ENCODE measurements at regions not wholly inside any gene's neighbourhood (a gene's known extent, or its start where the extent isn't known, plus 50 kb on each side); places are given as distances from the start of the nearest gene placed in this dataset.

DNA sequence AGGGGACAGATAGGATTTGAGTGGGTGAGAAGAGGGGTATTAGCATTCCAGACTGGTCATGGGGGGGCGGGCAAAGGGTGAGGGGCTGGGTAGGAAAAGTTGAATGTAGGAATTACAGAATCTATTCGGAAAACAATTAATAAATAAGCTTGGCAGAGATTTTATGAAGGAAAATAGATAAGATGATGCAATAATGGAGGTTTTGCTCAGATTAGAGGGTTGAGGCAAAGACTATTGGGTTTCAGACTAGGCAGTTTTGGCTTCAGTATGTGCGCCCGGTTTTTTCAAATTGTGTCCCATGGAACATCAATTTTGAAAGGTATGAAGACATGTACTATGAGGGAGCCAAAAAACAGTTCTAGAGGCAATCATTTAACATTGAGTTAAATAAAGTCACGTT, 410.6 kb downstream of the SPRY1 start:
- Histone ChIP-seq H3K36me3 (ENCODE audit: control insufficient read depth, insufficient read depth, low read length) (no peaks in the 10 kb centered on the region), H3K9me3 (ENCODE audit: control insufficient read depth, low read length) (no peaks in the 10 kb centered on the region), H3K4me3 (ENCODE audit: low read length) (no peak overlapping the region), H3K4me1 (ENCODE audit: control insufficient read depth, insufficient read depth, low read length) (peaks cover 11% of the 10 kb centered on the region), H3K27me3 (ENCODE audit: control insufficient read depth, insufficient read depth, low read length) (no peaks in the 10 kb centered on the region), H3K9ac (ENCODE audit: low read length) (no peak overlapping the region)

DNA sequence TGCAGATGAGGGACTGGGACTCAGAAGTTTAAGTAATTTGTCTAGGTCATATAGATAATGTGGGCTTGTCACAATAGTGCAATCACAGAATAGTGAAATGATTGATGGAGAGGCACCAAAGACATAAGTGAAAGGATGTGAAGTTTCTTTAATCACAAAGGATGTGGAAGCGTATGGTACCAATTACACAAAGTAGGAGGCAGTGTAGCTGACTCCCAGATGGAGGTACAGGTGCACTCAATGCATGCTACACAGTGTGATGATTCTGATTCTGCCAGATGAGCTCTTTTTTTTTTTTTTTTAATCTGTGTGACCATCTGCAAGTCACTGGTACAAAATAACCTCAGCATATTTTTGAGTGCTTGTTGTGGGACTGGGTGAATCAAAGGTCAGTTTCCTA, 411.3 kb downstream of the SPRY1 start:
- Histone ChIP-seq H3K36me3 (ENCODE audit: control insufficient read depth, insufficient read depth, low read length) (no peaks in the 10 kb centered on the region), H3K9me3 (ENCODE audit: control insufficient read depth, low read length) (no peaks in the 10 kb centered on the region), H3K4me1 (ENCODE audit: control insufficient read depth, insufficient read depth, low read length) (peaks cover 11% of the 10 kb centered on the region), H3K9ac (ENCODE audit: low read length) (no peak overlapping the region), H3K4me3 (ENCODE audit: low read length) (no peak overlapping the region), H3K27me3 (ENCODE audit: control insufficient read depth, insufficient read depth, low read length) (no peaks in the 10 kb centered on the region)

DNA sequence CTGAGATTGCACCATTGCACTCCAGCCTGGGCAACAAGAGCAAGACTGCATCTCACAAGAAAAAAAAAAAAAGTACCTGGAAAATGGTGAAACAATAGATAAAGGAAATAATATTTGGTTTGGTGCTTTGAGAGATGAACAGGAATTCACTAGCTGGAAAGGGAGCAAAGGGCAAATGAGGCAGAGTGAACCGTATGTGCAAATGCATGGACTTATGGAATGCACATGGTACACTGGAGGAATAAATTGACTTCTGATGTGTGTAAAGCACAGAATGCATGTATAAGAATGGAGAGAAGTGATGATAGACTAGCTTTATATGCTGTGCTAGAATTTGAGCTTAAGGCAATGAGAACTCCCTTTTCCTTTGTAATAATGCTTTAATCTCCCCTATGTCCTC, 413.3 kb downstream of the SPRY1 start:
- no peaks in the 10 kb centered on the region for H3K27me3 ChIP-seq (ENCODE audit: control insufficient read depth, insufficient read depth, low read length)
- no peak overlapping the region for H3K4me3 ChIP-seq (ENCODE audit: low read length)
- H3K4me1 ChIP-seq (ENCODE audit: control insufficient read depth, insufficient read depth, low read length) = peaks cover 4% of the 10 kb centered on the region
- H3K36me3 ChIP-seq (ENCODE audit: control insufficient read depth, insufficient read depth, low read length) = no peaks in the 10 kb centered on the region
- H3K9ac ChIP-seq (ENCODE audit: low read length) = no peak overlapping the region
- no peaks in the 10 kb centered on the region for H3K9me3 ChIP-seq (ENCODE audit: control insufficient read depth, low read length)

DNA sequence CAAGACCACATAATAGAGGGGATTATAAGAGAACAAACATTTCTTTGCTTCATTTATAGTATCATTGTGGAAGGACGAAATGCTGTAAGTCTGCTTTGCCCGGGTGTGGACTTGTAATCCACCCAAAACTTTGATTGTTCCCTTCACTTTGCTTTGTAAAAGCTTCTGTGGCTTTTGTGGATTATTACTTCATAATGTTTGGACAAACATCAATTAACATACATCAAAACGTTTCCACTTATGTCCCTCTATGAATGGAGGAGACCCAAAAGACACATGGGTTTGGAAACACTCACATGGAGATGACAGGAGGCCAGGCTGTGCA, 415.4 kb downstream of the SPRY1 start:
- no peak overlapping the region for H3K4me3 ChIP-seq (ENCODE audit: low read length)

GRCh38 chr4:123813901-123814300, 417.3 kb downstream of the SPRY1 start:
- Histone ChIP-seq H3K9ac (ENCODE audit: low read length) (no peak overlapping the region), H3K27me3 (ENCODE audit: control insufficient read depth, insufficient read depth, low read length) (no peaks in the 10 kb centered on the region), H3K4me3 (ENCODE audit: low read length) (no peak overlapping the region), H3K9me3 (ENCODE audit: control insufficient read depth, low read length) (no peaks in the 10 kb centered on the region), H3K36me3 (ENCODE audit: control insufficient read depth, insufficient read depth, low read length) (no peaks in the 10 kb centered on the region), H3K4me1 (ENCODE audit: control insufficient read depth, insufficient read depth, low read length) (peaks cover 4% of the 10 kb centered on the region)

More for the DNA sequence above, 415.4 kb downstream of the SPRY1 start:
- H3K9me3 ChIP-seq (ENCODE audit: control insufficient read depth, low read length) = no peaks in the 10 kb centered on the region
- H3K4me1 ChIP-seq (ENCODE audit: control insufficient read depth, insufficient read depth, low read length) = peaks cover 4% of the 10 kb centered on the region
- no peaks in the 10 kb centered on the region for H3K36me3 ChIP-seq (ENCODE audit: control insufficient read depth, insufficient read depth, low read length)
- no peak overlapping the region for H3K9ac ChIP-seq (ENCODE audit: low read length)
- no peaks in the 10 kb centered on the region for H3K27me3 ChIP-seq (ENCODE audit: control insufficient read depth, insufficient read depth, low read length)

DNA sequence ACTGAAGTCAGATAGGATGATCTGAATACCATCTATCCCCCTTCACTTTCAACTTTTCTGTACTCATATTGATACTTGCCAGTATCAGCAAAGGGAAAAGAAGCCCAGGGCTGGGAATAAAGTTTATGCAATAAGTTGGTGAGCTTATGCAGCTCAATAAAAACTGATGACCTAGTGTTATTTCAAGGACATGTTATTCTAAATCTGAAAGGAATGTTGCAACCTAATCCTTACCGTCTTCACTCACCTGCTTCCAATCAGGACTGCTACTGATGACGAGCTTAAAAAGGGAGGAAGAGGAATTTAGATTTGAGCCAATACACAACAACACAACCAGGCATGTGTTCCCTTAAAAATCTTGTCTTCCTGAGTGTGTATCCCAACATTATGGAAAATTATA, 419.9 kb downstream of the SPRY1 start:
- H3K27me3 ChIP-seq (ENCODE audit: control insufficient read depth, insufficient read depth, low read length) = no peaks in the 10 kb centered on the region
- H3K4me3 ChIP-seq (ENCODE audit: low read length) = no peak overlapping the region
- H3K36me3 ChIP-seq (ENCODE audit: control insufficient read depth, insufficient read depth, low read length) = no peaks in the 10 kb centered on the region
- H3K9ac ChIP-seq (ENCODE audit: low read length) = no peak overlapping the region
- no peaks in the 10 kb centered on the region for H3K9me3 ChIP-seq (ENCODE audit: control insufficient read depth, low read length)
- no peaks in the 10 kb centered on the region for H3K4me1 ChIP-seq (ENCODE audit: control insufficient read depth, insufficient read depth, low read length)

DNA sequence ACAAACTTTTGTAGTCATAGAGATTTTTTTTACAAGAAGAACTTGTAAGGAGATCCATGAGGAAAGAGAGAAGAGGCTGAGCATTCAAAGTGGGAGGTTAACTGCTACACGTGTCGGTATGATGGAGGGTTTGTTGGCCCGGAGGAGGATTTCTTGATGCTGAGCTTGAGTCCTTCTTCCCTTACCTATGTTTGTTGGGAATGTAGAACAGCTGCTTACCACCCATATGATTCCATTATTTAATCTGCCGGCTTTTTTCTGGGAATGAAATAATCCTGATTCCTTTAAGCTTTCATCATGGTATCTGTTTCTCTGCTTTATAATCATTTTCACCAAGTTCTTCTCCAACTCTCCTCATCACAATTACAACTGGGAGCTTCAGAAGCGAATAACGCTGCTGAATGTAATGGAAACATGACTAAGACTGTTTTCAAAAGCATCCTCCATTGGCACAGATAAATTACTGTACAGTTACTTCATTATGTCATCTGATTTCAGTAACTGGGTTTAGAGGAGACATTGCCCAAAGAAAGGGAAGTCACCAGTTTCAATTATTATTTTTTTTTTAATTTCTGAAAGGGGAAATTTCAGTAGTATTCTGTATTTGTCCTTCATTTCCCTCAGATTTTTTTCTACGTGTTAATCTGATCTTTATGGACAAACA, 420.6 kb downstream of the SPRY1 start:
- H3K4me1 ChIP-seq (ENCODE audit: control insufficient read depth, insufficient read depth, low read length) = no peaks in the 10 kb centered on the region
- H3K4me3 ChIP-seq (ENCODE audit: low read length) = no peak overlapping the region
- no peaks in the 10 kb centered on the region for H3K9me3 ChIP-seq (ENCODE audit: control insufficient read depth, low read length)
- H3K36me3 ChIP-seq (ENCODE audit: control insufficient read depth, insufficient read depth, low read length) = no peaks in the 10 kb centered on the region
- no peaks in the 10 kb centered on the region for H3K27me3 ChIP-seq (ENCODE audit: control insufficient read depth, insufficient read depth, low read length)
- H3K9ac ChIP-seq (ENCODE audit: low read length) = no peak overlapping the region

- no peaks in the 10 kb centered on the region for H3K27me3 ChIP-seq (ENCODE audit: control insufficient read depth, insufficient read depth, low read length)
- H3K9me3 ChIP-seq (ENCODE audit: control insufficient read depth, low read length) = no peaks in the 10 kb centered on the region
- no peaks in the 10 kb centered on the region for H3K36me3 ChIP-seq (ENCODE audit: control insufficient read depth, insufficient read depth, low read length)
- H3K4me1 ChIP-seq (ENCODE audit: control insufficient read depth, insufficient read depth, low read length) = no peaks in the 10 kb centered on the region
- no peak overlapping the region for H3K9ac ChIP-seq (ENCODE audit: low read length)
- no peak overlapping the region for H3K4me3 ChIP-seq (ENCODE audit: low read length)
Observed at GRCh38 chr4:123819362-123820035, 422.9 kb downstream of the SPRY1 start.

- Histone ChIP-seq H3K9ac (ENCODE audit: low read length) (no peak overlapping the region), H3K4me3 (ENCODE audit: low read length) (no peak overlapping the region), H3K36me3 (ENCODE audit: control insufficient read depth, insufficient read depth, low read length) (no peaks in the 10 kb centered on the region), H3K27me3 (ENCODE audit: control insufficient read depth, insufficient read depth, low read length) (no peaks in the 10 kb centered on the region), H3K4me1 (ENCODE audit: control insufficient read depth, insufficient read depth, low read length) (no peaks in the 10 kb centered on the region), H3K9me3 (ENCODE audit: control insufficient read depth, low read length) (no peaks in the 10 kb centered on the region)
Observed at GRCh38 chr4:123821861-123822260, 425.3 kb downstream of the SPRY1 start.

GRCh38 chr4:123822353-123822752, 425.8 kb downstream of the SPRY1 start:
- H3K9ac ChIP-seq (ENCODE audit: low read length) = no peak overlapping the region
- no peaks in the 10 kb centered on the region for H3K9me3 ChIP-seq (ENCODE audit: control insufficient read depth, low read length)
- H3K4me1 ChIP-seq (ENCODE audit: control insufficient read depth, insufficient read depth, low read length) = no peaks in the 10 kb centered on the region
- H3K27me3 ChIP-seq (ENCODE audit: control insufficient read depth, insufficient read depth, low read length) = no peaks in the 10 kb centered on the region
- H3K4me3 ChIP-seq (ENCODE audit: low read length) = no peak overlapping the region
- no peaks in the 10 kb centered on the region for H3K36me3 ChIP-seq (ENCODE audit: control insufficient read depth, insufficient read depth, low read length)

- Histone ChIP-seq H3K4me3 (ENCODE audit: low read length) (no peak overlapping the region), H3K9ac (ENCODE audit: low read length) (no peak overlapping the region), H3K4me1 (ENCODE audit: control insufficient read depth, insufficient read depth, low read length) (no peaks in the 10 kb centered on the region), H3K36me3 (ENCODE audit: control insufficient read depth, insufficient read depth, low read length) (no peaks in the 10 kb centered on the region), H3K9me3 (ENCODE audit: control insufficient read depth, low read length) (no peaks in the 10 kb centered on the region), H3K27me3 (ENCODE audit: control insufficient read depth, insufficient read depth, low read length) (no peaks in the 10 kb centered on the region)
Observed at GRCh38 chr4:123823244-123823643, 426.6 kb downstream of the SPRY1 start.

DNA sequence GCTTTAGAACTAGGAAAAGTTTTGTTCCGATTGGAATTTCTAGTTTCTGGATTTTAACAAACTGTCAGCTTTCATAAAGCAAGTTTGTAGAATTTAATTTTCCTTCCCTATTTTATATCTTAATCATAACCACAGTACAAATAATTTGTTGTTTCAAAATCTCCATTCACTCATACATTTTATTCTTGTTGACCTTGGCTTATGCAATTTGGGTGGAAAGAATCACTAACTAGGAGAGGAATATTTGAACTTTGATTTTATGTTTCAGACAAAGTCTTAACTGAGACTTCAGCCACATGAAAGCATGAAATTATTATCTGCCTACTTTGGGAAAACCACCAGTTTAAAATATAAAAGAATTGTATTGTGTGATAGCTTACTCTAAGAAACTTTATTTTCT, 427.9 kb downstream of the SPRY1 start:
- H3K4me3 ChIP-seq (ENCODE audit: low read length) = no peak overlapping the region
- H3K4me1 ChIP-seq (ENCODE audit: control insufficient read depth, insufficient read depth, low read length) = no peaks in the 10 kb centered on the region
- H3K9me3 ChIP-seq (ENCODE audit: control insufficient read depth, low read length) = no peaks in the 10 kb centered on the region
- H3K27me3 ChIP-seq (ENCODE audit: control insufficient read depth, insufficient read depth, low read length) = no peaks in the 10 kb centered on the region
- no peak overlapping the region for H3K9ac ChIP-seq (ENCODE audit: low read length)
- no peaks in the 10 kb centered on the region for H3K36me3 ChIP-seq (ENCODE audit: control insufficient read depth, insufficient read depth, low read length)
